Pancreas (tissue), 10 donors: ENCODE measurements at regions not wholly inside any gene's neighbourhood (a gene's known extent, or its start where the extent isn't known, plus 50 kb on each side); places are given as distances from the start of the nearest gene placed in this dataset.

Experiments used
- ATAC-seq, 4 donors: fragments of 200-7000 bp; cut with Tn5 transposase; one replicate each; pipeline versions ENCODE4 v1.8.0 to v1.9.1; 2020; ENCODE audit warnings: mild to moderate bottlenecking in 4 of 4, moderate library complexity in 4 of 4
- DNase-seq, 6 donors: peaks; one replicate each; pipeline ENCODE4 v3.0.0-alpha.2; 2020
- FAIRE-seq: peaks from 2 replicates; lab custom pipeline; 2012; peaks lifted over from hg19 to GRCh38; lab: Jason Lieb, UNC
- H3K27ac ChIP-seq, 4 donors: fragments of 200-600 bp; sonication (generic); 1 replicate in 3 of 4; 2 replicates in 1 of 4; pipeline versions ENCODE4 v1.5.0 to v1.8.0; 2020
- H3K27me3 ChIP-seq, 4 donors: fragments of 200-600 bp; one replicate each; pipeline ENCODE4 v1.8.0; 2021
- H3K36me3 ChIP-seq, 3 donors: fragments of 200-600 bp; sonication (generic) in 1 of 3; one replicate each; pipeline versions ENCODE4 v1.5.0 to v1.8.0; 2020 to 2021
- H3K4me1 ChIP-seq, 3 donors: fragments of 200-600 bp; one replicate each; pipeline ENCODE4 v1.8.0; 2021
- H3K4me3 ChIP-seq, 4 donors: fragments of 200-600 bp; sonication (generic) in 2 of 4; one replicate each; pipeline versions ENCODE4 v1.5.0 to v1.8.0; 2020 to 2021
- H3K9me3 ChIP-seq, 4 donors: fragments of 200-600 bp; one replicate each; pipeline ENCODE4 v1.8.0; 2021
- CTCF ChIP-seq, 4 donors: fragments of 200-600 bp; sonication (generic) in 3 of 4; IDR thresholded peaks; one replicate each; pipeline versions ENCODE4 v1.5.0 to v1.8.0; 2021; ENCODE audit warnings: antibody characterized with exemption in 4 of 4
- whole genome bisulfite sequencing, 2 donors: extraction: QIAGEN DNeasy Blood & Tissue Kit; methylation state at CpG; one replicate each; pipeline ENCODE4 v1.1.7; 2013; 5-methylcytosine and 5-hydroxymethylcytosine counted together
- intact Hi-C, 3 donors: fragments of 100-400 bp; cut with DNase I; formaldehyde crosslinking; loops; one replicate each; pipeline versions ENCODE4 v1.11.1 to v1.14.2; 2022
- donor health status: healthy with polysubstance abuse.
- donor health status: DM: no; HTN: no; CAD: no; lungs with moderate emphysema.
- donor health status: DM: no; HTN: no; CAD: no.
- donor health status: control.
- donor health status: control.
- donor health status: Bipolar disorder and iron deficiency.
- donor health status: DM: yes; HTN: yes; CAD: no.
- donor health status: DM: no; HTN: no; CAD: no.
- donor health status: DM: no; HTN: no; CAD: no.
- donor health status: DM: yes; HTN: yes; CAD: no.

- no peaks in the 10 kb centered on the region for H3K4me1 ChIP-seq
- DNase-seq (no peak), ATAC-seq (no peak), FAIRE-seq (no peak)
- no peak overlapping the region for H3K27ac ChIP-seq
- H3K36me3 ChIP-seq, result no peaks in the 10 kb centered on the region
- no peaks in the 10 kb centered on the region for H3K27me3 ChIP-seq
- intact Hi-C loops, result no loop called here
- no peak overlapping the region for H3K4me3 ChIP-seq
- WGBS, 2 donors, result 35 to 75% methylated on average over 1 of the region's 1 CpG
- no peak for TF ChIP-seq CTCF (IDR thresholded peaks at IDR 0.05)
- no peaks in the 10 kb centered on the region for H3K9me3 ChIP-seq
These were observed 351.8 kb downstream of the OTOL1 start for GRCh38 chr3:161848376-161848775.

GRCh38 chr3:161851941-161852566, 355.4 kb downstream of the OTOL1 start:
- DNase-seq (peak in 5 of 6 donors; percentile 9 to 78 (median 45)), ATAC-seq (peak in 3 of 4 donors; percentile 73 to 84 (median 75)), FAIRE-seq (no peak)
- Histone ChIP-seq H3K36me3 (no peaks in the 10 kb centered on the region), H3K27ac (no peak overlapping the region), H3K4me1 (no peaks in the 10 kb centered on the region), H3K9me3 (no peaks in the 10 kb centered on the region), H3K4me3 (no peak overlapping the region), H3K27me3 (no peaks in the 10 kb centered on the region)
- intact Hi-C loops, result no loop called here
- TF ChIP-seq CTCF (IDR thresholded peaks at IDR 0.05), result peak; percentile 27 to 57 (median 42)
- WGBS, 2 donors, result 35 to 40% methylated on average over 8 of the region's 8 CpGs

- no peak for FAIRE-seq
- H3K27ac ChIP-seq, result no peak overlapping the region
- 71 to 85% methylated on average over 9 of the region's 9 CpGs for WGBS, 2 donors
- ATAC-seq, result no peak
- DNase-seq, result no peak
- TF ChIP-seq CTCF (IDR thresholded peaks at IDR 0.05), result no peak
- no peaks in the 10 kb centered on the region for H3K36me3 ChIP-seq
- no peaks in the 10 kb centered on the region for H3K4me1 ChIP-seq
- intact Hi-C loops, result no loop called here
- no peaks in the 10 kb centered on the region for H3K27me3 ChIP-seq
- H3K9me3 ChIP-seq, result no peaks in the 10 kb centered on the region
- H3K4me3 ChIP-seq, result no peak overlapping the region
These were observed 356.1 kb downstream of the OTOL1 start for GRCh38 chr3:161852744-161853143.

GRCh38 chr3:161854232-161854771, 357.7 kb downstream of the OTOL1 start:
- no peaks in the 10 kb centered on the region for H3K4me1 ChIP-seq
- H3K27ac ChIP-seq, result no peak overlapping the region
- DNase-seq (peak in 1 of 6 donors; percentile 51), ATAC-seq (no peak), FAIRE-seq (no peak)
- no peaks in the 10 kb centered on the region for H3K36me3 ChIP-seq
- intact Hi-C loops, result no loop called here
- H3K27me3 ChIP-seq, result no peaks in the 10 kb centered on the region
- H3K4me3 ChIP-seq, result no peak overlapping the region
- H3K9me3 ChIP-seq, result no peaks in the 10 kb centered on the region
- WGBS, 2 donors, result 82% methylated on average over 7 of the region's 7 CpGs
- no peak for TF ChIP-seq CTCF (IDR thresholded peaks at IDR 0.05)

- intact Hi-C loops, result no loop called here
- Histone ChIP-seq H3K4me3 (no peak overlapping the region), H3K9me3 (no peaks in the 10 kb centered on the region), H3K4me1 (no peaks in the 10 kb centered on the region), H3K36me3 (no peaks in the 10 kb centered on the region), H3K27me3 (peaks cover 0 to 5% (median 0%) of the 10 kb centered on the region in 4 donors), H3K27ac (no peak overlapping the region)
- FAIRE-seq, result no peak
- no peak for ATAC-seq
- DNase-seq, result no peak
- no peak for TF ChIP-seq CTCF (IDR thresholded peaks at IDR 0.05)
- WGBS, 2 donors, result 60 to 69% methylated on average over 4 of the region's 4 CpGs
These were observed 362.4 kb downstream of the OTOL1 start for GRCh38 chr3:161859057-161859456.
